Nucleus accumbens (tissue), 56 donors: ENCODE measurements at regions not wholly inside any gene's neighbourhood (a gene's known extent, or its start where the extent isn't known, plus 50 kb on each side); places are given as distances from the start of the nearest gene placed in this dataset.

ENCODE experiments used
- DNase-seq, 56 donors: peaks; one replicate each; lab custom pipeline; 2025; lab: John Stamatoyannopoulos, UW

DNA sequence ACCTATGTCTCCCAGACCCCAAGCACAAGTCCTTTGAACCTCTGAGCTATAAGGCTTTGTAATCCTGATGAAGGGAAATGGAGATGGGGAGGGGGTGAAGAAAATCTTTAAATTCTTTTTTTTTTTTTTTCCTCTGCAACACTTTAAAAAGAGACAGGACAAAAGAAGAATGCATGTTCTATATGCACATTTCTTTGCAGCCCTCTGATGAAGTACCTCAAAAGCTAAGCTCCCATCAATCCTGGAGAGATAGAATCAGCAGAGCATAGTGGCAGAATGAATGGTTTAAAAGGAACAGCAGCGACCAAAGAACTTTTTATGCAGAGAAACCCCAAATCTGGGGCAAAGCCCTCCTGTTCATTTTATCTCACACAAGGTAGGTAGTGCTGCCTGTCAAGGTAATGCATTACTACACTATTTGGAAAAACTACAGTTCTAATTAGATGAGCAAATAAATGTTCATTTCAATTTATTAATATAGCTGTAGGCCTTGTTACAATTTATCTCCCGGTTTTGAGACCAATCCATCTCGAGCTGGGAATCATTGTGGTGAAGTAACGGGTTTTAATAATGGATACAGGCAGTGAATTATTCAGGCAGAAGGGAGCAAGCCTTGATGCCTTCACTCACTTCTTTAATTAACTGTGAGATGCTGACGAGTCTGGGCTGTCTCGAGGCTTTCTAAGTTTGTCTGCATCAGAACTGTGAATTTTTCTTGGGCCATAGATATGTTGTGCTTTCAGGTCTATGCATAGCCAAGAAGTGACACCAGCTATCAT, 173.5 kb upstream of the ZNF608 start:
- no peak for DNase-seq

DNA sequence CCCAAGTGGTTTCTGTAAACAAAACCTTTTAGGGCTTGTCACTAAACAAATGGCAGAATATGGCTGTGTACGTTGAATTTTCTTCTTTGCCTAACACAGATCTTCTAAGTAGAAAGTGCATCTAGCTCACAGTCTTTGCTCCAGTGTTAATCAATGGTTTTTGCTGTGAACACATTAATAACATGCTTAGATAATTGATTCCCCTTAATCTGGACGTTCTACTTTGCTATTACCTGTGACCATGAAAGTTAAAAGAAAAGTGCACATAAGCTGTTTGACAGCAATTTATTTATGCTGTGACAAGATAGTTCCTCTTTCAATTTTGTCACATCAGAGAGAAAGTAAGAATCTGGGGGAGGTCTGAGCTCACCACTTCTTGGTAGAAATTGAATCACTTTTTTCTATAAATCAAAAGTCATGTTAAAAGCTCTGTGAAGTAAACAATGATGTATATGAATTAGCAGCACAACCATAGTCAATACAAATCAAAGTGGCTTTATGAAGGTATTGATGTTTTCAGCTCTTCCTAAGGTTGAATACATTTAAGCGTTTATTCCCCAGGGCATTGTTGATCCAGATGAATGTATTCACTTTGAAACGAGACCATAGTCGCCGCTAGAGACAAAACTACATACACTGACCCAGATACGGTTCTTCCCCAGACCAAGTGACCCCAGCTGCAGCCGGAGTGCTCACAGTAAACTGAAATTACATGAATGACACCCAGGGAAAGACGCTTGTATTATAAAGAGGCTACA, 174.6 kb upstream of the ZNF608 start:
- peak in 7 of 56 donors; percentile 5 to 38 (median 13) for DNase-seq

DNA sequence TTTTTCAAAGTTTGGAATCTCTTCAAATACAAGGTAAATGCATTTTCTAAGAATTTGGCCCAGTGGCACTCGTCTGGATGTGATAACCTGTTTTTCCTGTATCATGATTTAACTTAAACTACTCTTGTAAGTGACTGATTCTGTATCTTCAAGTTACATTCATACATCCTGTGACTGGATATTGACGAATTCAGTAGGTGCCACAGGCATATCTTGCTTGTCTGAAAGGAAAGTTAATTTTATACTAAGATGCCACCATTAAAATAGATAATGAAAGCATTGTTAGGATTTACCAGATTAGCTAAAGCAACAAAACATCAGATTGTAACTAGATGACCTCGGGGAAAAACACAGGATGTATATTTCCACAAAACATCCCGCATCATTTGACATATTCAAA, 175.3 kb upstream of the ZNF608 start:
- no peak for DNase-seq

DNA sequence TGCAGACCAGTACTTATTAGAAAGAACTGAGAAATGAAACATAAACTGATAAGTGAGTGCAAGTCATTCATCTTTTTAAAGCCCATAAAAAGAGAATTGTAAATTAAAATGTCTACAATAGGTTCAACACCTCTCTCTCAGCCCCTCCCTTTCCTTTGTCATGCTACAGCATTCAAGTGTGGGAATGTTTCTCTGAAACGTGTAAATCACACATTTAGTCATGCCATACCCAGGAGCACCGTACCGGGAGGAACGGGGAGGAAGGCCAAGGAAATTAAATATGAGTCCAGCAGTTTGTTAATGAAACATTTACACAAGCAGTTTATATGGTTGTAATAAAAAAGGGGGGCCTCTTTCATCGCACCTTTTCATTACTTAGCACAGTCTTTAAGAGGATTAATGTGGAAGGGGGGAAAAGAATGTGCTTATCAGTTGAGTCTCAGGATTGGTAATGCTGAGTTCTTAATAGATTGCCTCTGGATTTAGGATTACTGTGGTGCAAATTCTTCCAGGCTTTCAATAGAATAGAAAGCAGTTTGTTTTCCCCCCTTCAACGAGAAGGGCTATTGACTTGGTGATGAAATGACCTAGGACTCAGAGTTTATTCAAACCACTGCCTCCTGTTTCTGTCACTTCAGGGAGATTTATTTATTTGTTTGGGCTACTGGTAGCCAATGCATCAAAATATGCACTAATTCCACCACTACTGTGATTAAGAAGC, 176.0 kb upstream of the ZNF608 start:
- DNase-seq, result peak in 1 of 56 donors; percentile 38

DNA sequence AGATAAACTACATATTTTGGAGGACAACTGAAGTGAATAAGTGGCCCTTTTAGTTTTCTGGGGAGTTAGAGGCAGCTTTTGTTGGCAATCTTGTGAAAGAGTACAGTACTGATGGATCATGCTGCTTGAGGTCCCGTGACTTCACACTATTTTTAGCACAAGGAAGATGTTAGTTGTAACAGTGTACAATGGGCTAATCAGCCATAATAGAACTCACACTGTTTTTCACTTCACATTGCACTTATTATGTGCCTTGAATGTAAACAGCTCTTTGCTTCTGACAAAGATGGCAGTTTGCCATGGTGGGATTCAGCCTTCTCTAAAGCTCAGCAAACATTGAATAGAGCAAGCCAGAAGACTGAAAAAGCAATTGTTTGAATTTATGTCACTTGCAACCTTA, 176.7 kb upstream of the ZNF608 start:
- DNase-seq, result peak in 42 of 56 donors; percentile 3 to 88 (median 57)

DNA sequence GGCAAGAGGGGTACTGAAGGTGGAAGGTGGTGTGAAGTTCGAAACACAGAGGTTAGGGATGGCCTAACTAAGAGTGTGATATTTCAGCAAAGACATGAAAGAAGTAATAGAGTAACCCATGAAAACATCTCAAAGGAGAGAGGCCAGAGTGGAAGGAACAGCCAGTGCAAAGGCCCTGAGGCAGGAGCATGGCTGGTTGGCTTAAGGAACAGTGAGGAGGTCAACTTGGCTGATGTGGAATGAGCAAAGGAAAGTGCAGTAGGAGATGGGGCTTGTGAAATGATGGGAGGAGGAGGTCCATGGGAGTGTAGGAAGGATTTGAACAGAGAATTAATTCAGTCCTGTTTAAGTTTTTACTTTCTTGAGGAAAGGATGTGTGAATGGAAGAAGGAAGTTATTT, 178.3 kb upstream of the ZNF608 start:
- DNase-seq, result no peak

DNA sequence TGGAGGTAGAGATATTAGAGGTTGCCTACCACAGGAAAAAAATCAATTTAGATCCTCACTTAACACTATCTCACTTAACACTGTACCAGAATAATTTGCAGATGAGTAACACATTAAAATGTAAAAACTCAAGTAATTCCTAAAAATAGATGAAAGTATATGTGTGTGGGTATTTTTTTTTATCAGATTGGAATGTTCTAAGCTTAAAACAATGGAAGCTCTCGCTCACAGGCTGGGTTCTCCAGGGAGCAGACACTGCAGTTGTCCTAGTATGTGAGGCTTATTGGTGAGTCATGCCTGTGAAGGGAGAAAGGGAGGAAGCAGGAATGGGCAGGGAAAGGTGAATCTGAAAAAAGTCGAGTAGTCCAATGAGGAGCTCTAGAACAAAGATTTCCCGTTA, 181.3 kb upstream of the ZNF608 start:
- DNase-seq, result no peak

DNA sequence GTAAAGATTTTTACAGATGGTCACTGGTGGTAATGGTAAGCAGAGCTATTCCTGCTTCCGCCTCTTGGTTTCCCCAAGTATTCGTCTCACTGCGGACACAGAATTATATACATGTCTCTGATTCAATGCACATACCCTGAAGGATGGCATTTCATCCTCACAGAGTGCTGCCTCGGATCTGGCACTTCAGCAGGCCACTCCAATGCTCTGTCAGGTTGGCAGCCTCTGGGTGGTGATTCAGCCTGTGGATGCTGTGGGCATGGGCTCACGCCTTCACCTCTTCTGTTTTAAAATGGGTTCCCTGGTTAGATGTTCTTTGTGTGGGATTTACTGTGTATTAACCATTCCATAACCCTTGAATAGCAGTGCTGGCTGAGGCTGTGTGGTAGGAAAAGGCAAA, 182.6 kb upstream of the ZNF608 start:
- no peak for DNase-seq

DNA sequence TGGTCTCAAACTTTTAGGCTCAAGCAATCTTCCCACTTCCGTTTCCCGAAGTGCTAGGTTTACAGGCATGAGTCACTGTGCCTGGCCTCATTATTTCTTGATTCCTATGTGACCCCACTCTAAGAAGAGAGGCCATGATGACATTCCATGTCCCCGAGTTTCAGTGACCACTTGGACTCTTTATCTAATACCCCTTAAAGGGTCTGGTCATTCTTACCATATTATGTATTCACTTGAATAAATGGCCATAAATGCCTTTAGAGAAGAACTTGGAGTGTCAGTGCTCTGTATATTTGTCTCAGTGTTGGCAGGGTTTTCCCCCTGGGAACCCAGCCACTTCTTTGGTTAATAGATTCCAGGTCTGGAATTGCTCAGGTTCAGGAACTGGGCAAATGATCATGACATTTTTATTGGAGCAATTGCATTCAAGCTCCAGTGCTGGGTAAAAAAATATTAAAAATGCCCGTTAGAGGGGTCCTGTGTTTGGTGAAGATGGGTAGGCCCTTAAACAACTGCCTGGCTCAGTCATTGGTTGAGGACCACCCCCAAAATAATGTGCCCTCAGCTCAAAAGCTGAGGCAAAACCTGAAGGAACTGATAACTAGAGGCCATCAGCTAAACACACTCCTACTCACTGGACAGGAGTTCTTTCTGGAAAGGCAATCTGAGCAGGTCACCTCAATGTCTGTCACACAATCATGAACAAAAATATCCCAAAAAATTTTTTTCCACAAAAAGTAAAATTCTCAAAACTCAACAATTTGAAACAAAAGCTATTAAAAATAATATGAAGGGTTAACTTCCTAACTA, 186.6 kb upstream of the ZNF608 start:
- DNase-seq, result peak in 4 of 56 donors; percentile 10 to 16 (median 13)

DNA sequence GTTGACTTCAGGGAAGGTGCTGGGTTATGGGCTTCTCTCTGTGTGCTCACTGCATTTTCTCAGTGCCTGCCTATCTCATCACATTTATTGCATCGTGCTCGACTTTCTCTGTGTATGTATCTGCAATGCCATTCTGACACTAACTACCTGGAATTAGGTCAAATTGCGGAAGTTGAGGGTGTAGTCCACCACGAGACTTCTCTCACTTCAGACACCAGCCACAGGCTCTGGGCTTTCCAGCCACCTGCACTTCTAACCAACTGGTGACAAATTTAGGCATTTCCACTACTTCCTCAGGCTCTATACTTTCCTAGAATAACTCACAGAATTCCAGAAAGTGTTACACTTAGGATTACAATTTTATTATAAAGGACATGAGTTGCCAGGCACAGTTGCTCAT, 188.6 kb upstream of the ZNF608 start:
- no peak for DNase-seq

DNA sequence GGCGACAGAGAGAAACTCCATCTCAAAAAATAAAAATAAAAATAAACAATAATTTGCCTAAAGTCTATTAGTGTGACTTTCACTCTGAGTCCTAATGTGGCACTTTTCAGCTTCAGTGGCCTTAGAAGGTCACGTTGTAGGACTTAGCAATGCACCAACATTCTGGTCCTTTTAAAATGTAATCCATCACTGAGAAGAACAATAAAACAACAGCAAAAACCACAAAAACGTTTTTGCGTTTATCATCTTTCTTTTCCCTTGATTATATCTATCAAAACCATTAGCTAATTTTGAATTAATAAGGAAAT, 190.1 kb upstream of the ZNF608 start:
- no peak for DNase-seq

DNA sequence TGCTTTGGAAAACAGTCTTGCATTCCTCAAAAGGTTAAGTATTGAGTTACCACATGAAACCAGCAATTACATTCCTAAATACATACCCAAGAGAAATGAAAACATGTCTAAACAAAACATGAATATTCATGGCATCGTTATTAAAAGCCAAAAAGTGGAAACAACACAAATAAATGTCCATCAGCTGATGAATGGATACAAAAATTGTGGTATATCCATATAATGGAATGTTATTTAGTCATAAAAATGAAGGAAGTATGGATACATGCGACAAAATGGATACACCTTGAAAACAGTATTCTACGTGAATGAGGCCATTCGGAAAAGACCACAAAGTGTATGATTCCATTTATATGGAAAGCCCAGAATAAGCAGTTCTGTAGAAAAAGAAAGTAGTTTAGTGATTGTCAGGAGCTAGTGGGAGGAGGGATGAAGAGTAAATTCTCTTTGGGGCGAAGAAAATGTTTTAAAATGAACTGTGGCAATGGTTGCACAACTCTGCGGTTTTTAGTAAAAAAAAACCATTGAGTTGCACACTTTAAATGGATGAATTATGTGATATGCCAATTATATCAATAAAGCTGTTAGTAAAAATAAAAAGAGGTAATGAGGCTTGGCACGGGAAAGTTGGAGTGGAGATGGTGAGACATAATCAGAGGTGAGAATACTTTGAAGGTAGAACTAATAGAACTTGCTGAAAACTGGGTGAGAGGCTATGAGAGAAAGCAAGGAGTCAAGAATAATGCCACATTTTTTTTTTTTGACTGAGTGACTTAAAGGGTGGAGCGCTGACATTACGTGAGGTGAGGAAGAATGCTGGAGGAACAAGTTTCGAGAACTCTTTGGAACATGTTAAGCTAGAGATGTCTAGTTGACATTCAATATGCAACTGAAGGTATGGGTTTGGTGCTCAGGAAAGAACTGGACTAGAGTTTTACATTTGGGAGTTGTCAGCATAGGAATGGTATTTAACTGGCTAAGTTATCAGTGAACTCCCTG, 194.9 kb upstream of the ZNF608 start:
- DNase-seq, result no peak

DNA sequence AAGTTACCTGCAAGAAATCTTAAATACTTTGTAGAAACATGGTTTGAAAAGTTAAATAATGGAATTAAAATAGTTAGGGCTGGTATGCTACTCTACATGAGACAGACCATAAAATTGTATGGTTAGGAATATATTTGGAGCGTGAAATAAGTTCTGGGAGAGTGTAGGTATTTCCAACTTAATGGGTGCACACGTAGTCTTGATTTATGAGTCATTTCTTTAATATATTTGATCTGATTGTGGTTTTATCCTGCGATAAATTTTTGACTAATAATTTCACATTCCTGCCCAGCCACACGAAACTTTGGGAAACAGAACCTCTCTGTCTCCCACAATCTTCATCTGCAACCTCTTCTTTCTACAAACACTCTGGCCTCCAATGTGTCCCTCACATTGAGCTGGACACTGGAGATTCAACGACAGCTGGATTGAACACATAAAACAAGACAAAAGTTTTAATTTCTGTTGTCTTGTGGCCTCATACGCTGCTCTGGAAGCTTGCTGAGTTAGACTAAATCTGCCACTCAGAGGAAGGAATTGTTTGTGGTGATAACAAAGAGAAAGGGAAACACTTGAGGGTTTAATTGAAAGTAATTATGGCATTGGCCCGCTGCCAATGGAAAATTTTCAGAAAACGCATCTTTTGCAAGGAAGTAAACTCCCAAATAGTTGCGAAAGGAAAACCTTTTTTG, 201.8 kb upstream of the ZNF608 start:
- peak in 1 of 56 donors; percentile 4 for DNase-seq

DNA sequence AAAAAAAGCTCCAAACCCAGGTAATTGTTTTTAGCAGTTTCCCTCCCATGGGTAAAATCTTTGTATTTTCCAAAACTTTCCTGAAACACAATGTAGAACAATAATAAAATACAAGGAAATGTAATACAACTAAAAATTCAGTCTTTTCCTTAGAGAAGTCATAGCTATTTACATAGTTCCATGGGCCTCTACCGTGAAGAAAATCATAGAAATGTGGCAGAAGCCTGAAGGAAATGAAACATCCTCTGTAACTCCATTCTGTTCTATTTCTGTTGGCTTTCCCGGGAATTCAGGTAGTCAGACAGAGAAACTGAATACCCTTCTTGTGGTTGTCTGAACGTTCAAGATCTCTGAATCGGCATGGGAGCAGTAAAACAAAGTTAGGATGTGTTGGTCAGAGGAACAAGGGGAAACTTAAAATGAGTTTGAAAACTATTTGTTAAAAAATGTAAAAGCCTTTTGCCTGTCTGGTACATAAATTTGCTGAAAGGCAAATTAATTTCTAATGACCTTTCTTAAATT, 202.4 kb upstream of the ZNF608 start:
- DNase-seq, result no peak

DNA sequence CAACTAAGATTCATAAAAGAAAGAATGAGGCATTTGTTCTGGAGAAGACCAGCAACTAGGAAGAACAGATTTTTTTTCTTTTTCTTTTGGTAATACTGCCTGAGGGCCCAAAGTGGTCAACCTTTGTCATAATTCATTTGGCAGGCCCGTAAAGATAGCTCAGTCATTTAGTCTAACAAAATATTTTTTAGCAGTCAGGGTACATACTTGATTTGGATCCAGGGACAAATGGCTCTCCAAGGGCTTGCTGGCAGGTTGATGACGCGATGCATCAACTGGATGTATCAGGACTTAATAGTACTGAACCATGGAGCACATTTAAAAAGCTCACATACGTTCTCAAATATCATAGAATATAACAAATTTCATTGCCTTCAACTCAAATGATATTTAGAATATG, 203.4 kb upstream of the ZNF608 start:
- DNase-seq, result no peak

DNA sequence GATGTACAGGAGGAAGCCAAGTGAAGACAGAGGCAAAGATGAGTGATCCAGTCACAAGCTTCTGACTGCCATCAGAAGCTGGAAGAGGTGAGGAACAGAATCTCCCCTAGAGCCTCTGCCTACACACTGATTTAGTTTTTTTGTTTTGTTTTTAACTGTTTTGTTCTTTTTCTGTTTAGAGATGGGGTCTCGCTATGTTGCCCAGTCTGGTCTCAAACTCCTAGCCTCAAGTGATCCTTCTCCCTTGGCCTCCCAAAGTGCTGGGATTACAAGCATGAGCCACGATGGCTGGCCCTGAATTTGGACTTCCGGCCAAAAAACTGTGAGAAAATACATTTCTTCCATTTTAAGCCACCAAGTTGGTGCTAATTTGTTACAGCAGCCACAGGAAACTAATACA, 204.7 kb upstream of the ZNF608 start:
- DNase-seq, result no peak

DNA sequence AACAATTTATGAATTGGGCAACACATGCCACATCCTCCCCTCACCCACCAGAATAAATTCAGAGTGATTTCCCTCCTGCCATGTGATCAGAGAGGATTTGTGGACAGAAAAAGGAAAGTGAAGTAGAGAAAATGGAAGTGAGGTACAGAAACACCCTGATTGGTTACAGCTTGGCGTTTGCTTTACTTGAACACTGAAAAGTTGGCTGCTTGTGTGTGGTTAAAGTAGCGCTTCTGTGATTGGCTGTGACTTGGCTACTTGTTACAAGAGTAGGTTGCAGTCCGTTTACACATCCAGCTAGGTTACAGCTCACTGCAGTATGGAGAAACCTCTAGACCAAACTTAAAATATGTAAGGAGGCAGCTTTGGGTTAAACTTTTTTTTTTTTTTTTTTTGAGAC, 205.2 kb upstream of the ZNF608 start:
- no peak for DNase-seq

DNA sequence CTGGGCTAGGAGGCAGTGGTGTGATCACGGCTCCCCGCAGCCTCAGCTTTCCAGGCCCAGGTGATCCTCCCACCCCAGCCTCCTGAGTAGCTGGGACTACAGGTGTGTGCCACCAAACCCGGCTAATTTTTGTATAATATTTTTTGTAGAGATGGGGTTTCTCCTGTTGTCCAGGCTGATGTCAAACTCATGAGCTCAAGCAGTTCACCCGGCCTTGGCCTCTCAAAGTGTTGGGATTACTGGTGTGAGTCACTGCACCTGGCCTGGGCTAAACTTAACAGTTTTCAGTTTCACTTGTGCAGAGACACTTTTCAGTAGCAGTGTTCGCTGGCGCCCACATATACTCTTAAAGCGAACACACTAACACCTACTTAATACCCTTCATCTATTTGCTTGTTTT, 205.6 kb upstream of the ZNF608 start:
- no peak for DNase-seq

DNA sequence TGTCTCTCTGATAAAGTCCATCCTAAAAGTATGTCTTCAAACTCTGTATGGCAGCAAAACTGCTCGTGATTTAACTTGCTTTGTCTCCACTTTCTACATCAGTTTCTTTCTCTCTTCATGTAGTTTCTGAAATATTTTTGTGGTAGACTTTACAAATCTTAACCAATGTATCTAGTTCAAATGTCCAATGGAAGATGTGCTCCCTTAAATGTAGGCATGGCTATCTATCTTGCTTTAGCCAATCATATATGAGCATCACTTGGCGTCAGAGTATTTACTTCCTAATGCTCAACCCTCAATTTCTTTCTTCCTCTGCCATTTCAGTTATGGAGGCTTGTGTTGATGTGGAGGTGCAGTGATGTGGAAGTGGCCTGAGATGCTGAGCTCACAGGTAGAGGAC, 206.1 kb upstream of the ZNF608 start:
- no peak for DNase-seq
